Activated CD4-positive, alpha-beta memory T cell treated with anti-CD3 and anti-CD28 coated beads for 36 hours (primary cell): ENCODE measurements at regions not wholly inside any gene's neighbourhood (a gene's known extent, or its start where the extent isn't known, plus 50 kb on each side); places are given as distances from the start of the nearest gene placed in this dataset.

ENCODE experiments used
- CTCF ChIA-PET: fragments of 350-600 bp; sonication (Branson Sonifier 250); formaldehyde crosslinking; loops from one replicate; lab custom pipeline; 2021; ENCODE audit warnings: antibody characterized with exemption, inconsistent platforms; lab: Charles Lee
- POLR2A ChIA-PET: fragments of 350-600 bp; sonication (Branson Sonifier 250); formaldehyde crosslinking; loops from one replicate; lab custom pipeline; 2021; ENCODE audit warnings: antibody characterized with exemption; lab: Charles Lee
- DNase-seq: peaks from one replicate; pipeline ENCODE4 v3.0.0-alpha.2; 2020
- H3K27ac Mint-ChIP-seq: one replicate; pipeline ENCODE4 v1.8.0; 2021; ENCODE audit warnings: mixed read lengths
- H3K27me3 Mint-ChIP-seq: one replicate; pipeline ENCODE4 v1.8.0; 2021; ENCODE audit warnings: mixed read lengths
- H3K36me3 Mint-ChIP-seq: one replicate; pipeline ENCODE4 v1.8.0; 2021; ENCODE audit warnings: mixed read lengths
- H3K4me1 Mint-ChIP-seq: one replicate; pipeline ENCODE4 v1.8.0; 2021; ENCODE audit warnings: low read depth, mixed read lengths
- H3K4me3 Mint-ChIP-seq: one replicate; pipeline ENCODE4 v1.8.0; 2021; ENCODE audit warnings: mild to moderate bottlenecking, mixed read lengths
- H3K9me3 Mint-ChIP-seq: one replicate; pipeline ENCODE4 v1.8.0; 2021; ENCODE audit warnings: mixed read lengths
- intact Hi-C: fragments of 100-400 bp; cut with micrococcal nuclease; formaldehyde crosslinking; loops from one replicate; pipeline ENCODE4 v1.15.1; 2023

DNA sequence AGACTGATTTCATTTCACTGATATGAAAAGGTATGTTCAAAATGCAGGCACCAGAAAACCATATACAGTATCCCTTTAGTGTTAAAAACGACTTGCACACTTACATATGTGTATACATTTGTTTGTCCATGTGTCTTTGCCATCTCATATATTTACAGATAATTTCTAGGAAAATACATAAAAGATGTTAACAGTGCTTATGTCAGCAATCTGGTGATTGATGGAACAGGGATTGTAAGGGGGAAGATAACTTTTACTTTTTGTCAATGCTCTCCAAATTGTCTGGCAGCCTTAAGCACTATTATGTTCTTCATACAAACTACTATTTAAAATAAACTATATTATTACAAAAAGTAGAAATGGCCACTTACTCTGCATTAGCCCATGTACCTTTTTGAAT is 238.5 kb upstream of the DEFB112 start:
- Mint-ChIP-seq H3K27ac (no peak overlapping the region), H3K9me3 (peaks cover 5% of the 10 kb centered on the region), H3K27me3 (no peaks in the 10 kb centered on the region), H3K4me1 (no peaks in the 10 kb centered on the region), H3K36me3 (no peaks in the 10 kb centered on the region), H3K4me3 (no peak overlapping the region)
- CTCF ChIA-PET: no interaction called here
- intact Hi-C loops: no loop called here
- no peak for DNase-seq
- POLR2A ChIA-PET: no interaction called here

DNA sequence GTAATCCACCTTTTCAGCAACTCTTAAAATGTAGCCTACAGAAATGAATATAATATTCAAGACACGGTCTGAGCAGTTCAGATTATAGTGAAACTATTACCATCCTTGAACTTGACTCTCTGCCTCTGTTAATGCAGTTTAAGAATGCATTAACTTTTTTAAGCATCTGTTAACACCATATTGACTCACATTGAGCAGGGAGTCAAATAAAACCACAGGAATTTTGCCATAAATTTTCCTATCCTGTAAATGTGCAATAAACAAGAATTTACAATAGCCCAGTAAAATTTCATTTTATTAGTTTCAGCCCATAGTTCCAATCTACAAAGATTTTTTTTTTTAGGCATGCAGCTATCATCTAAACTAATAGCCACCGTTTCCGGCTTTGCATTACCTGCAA is 239.2 kb upstream of the DEFB112 start:
- Mint-ChIP-seq H3K36me3 (no peaks in the 10 kb centered on the region), H3K9me3 (peaks cover 5% of the 10 kb centered on the region), H3K4me3 (no peak overlapping the region), H3K27ac (no peak overlapping the region), H3K4me1 (no peaks in the 10 kb centered on the region), H3K27me3 (no peaks in the 10 kb centered on the region)
- intact Hi-C loops: no loop called here
- no peak for DNase-seq
- POLR2A ChIA-PET: no interaction called here
- CTCF ChIA-PET: no interaction called here

DNA sequence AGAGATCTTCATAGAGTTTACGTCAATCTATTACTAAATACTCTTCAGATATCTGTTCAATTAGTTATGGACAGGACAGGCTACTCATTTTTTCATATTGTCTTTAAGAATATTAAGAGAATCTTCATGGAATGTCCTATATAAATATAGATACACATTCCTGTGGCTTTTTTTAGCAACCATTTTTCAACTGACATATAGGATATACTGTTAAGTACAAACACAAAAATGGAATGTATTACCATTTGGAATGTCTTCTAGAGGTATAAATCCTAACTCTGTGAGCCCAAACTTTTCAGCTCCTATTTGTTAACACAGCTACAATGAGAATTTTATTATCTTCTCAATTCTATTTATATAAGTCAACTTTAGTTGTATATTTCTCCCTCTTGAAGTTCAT is 239.6 kb upstream of the DEFB112 start:
- H3K4me3 Mint-ChIP-seq: no peak overlapping the region
- intact Hi-C loops: no loop called here
- no peaks in the 10 kb centered on the region for H3K4me1 Mint-ChIP-seq
- POLR2A ChIA-PET: no interaction called here
- no peaks in the 10 kb centered on the region for H3K27me3 Mint-ChIP-seq
- H3K9me3 Mint-ChIP-seq: peaks cover 5% of the 10 kb centered on the region
- no peak for DNase-seq
- no peaks in the 10 kb centered on the region for H3K36me3 Mint-ChIP-seq
- no peak overlapping the region for H3K27ac Mint-ChIP-seq
- CTCF ChIA-PET: no interaction called here

DNA sequence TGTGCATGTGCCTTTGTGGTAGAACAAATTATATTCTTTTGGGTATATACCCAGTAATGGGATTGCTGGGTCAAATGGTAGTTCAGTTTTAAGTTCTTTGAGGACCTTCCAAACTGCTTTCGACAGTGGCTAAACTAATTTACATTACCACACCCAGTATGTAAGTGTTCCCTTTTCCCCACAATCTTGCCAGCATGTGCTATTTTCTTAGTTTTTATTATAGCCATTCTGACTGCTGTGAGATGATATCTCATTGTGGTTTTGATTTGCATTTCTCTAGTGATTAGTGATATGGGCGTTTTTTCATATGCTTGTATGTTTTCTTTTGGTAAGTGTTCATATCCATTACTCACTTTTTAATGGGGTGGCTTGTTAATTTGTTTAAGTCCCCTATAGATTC is 251.6 kb upstream of the DEFB112 start:
- intact Hi-C loops: no loop called here
- H3K36me3 Mint-ChIP-seq: no peaks in the 10 kb centered on the region
- H3K27ac Mint-ChIP-seq: no peak overlapping the region
- no peaks in the 10 kb centered on the region for H3K4me1 Mint-ChIP-seq
- H3K9me3 Mint-ChIP-seq: peaks cover 7% of the 10 kb centered on the region
- DNase-seq: no peak
- no peak overlapping the region for H3K4me3 Mint-ChIP-seq
- H3K27me3 Mint-ChIP-seq: no peaks in the 10 kb centered on the region
- CTCF ChIA-PET: no interaction called here
- POLR2A ChIA-PET: no interaction called here

DNA sequence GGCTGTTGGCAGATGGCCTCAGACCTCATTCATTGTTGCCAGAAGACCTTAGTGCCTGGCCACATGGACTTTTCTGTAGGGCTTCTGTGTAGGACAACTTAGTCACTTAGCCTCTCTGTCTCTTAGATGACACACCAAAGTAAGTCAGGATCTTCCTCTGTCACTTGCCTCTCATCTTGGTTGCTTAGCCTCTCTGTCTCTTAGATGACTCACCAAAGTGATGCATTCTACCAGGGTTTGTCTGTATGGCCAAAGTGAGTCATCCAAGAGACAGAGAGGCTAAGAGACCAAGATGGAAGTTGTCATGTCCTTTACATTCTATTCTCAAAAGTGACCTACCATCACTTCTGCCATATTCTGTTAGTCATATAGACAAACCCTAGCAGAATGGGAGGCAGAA is 255.9 kb upstream of the DEFB112 start:
- H3K4me3 Mint-ChIP-seq: no peak overlapping the region
- ChIA-PET POLR2A (no interaction called here), CTCF (no interaction called here)
- H3K27ac Mint-ChIP-seq: no peak overlapping the region
- no peaks in the 10 kb centered on the region for H3K4me1 Mint-ChIP-seq
- no peaks in the 10 kb centered on the region for H3K27me3 Mint-ChIP-seq
- H3K9me3 Mint-ChIP-seq: peaks cover 7% of the 10 kb centered on the region
- H3K36me3 Mint-ChIP-seq: no peaks in the 10 kb centered on the region
- intact Hi-C loops: no loop called here
- DNase-seq: no peak

DNA sequence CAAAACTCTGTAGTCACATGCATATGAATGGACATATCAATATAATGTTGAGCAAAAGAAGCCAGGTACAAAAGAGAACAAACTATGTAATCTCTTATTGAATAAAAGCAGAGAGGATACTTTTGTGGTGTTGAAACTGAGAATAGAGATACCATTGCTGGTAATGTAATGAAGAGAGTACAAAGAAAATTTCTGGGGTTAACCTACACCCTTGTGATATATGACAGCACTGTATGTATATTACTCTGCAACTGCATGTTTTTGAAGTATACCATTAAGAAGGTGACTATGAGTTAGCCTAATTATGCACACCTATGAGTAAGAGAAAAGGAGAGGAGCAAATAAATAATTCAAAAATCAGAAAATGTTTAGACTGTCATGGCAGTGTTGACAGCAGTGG is 268.8 kb upstream of the DEFB112 start:
- intact Hi-C loops: no loop called here
- no peaks in the 10 kb centered on the region for H3K27me3 Mint-ChIP-seq
- no peak for DNase-seq
- CTCF ChIA-PET: no interaction called here
- H3K36me3 Mint-ChIP-seq: no peaks in the 10 kb centered on the region
- H3K4me3 Mint-ChIP-seq: no peak overlapping the region
- no peaks in the 10 kb centered on the region for H3K4me1 Mint-ChIP-seq
- POLR2A ChIA-PET: no interaction called here
- peaks cover 7% of the 10 kb centered on the region for H3K9me3 Mint-ChIP-seq
- H3K27ac Mint-ChIP-seq: no peak overlapping the region

DNA sequence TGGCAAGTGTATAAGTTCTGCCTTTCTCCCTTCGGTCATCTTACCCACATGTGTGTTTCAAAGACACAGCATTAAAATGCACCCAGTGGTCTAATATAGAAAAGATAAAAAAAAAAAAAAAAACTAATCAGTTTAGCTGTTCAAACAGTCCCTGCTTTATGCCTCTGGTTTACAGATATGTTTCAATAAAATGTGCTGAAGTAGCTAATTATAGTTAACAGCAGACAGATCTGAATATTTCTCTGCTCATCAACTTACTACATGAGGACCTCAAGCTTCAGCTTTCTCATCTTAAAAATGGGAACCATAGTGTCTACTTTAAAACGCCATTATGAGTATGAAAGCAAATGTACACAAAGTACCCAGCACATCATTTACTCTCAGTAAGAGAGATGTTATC is 280.6 kb upstream of the DEFB112 start:
- Mint-ChIP-seq H3K27ac (no peak overlapping the region), H3K27me3 (no peaks in the 10 kb centered on the region), H3K36me3 (no peaks in the 10 kb centered on the region), H3K9me3 (peaks cover 22% of the 10 kb centered on the region), H3K4me3 (no peak overlapping the region), H3K4me1 (no peaks in the 10 kb centered on the region)
- intact Hi-C loops: no loop called here
- DNase-seq: no peak
- POLR2A ChIA-PET: no interaction called here
- CTCF ChIA-PET: no interaction called here

DNA sequence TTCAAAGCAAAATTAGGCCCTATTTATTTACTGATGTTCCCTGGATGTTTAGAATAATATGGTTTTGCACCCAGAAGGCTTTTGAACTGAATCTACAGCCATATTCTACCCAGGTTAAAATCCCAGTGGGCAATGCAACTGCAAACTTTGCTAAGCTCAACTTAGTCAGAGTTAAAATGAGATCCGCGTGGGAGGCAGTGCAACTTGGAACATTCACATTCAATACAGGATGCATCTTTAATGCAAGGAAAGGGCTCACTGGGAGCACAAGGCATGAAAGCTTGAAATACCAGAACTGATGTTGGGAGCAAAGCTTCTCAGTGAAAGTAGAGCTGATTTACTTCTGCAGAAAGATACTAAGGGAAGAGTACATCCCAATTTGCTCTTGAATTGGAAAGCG is 281.2 kb upstream of the DEFB112 start:
- no peak overlapping the region for H3K27ac Mint-ChIP-seq
- intact Hi-C loops: no loop called here
- H3K4me1 Mint-ChIP-seq: no peaks in the 10 kb centered on the region
- POLR2A ChIA-PET: no interaction called here
- H3K4me3 Mint-ChIP-seq: no peak overlapping the region
- no peaks in the 10 kb centered on the region for H3K36me3 Mint-ChIP-seq
- CTCF ChIA-PET: no interaction called here
- no peaks in the 10 kb centered on the region for H3K27me3 Mint-ChIP-seq
- no peak for DNase-seq
- peaks cover 18% of the 10 kb centered on the region for H3K9me3 Mint-ChIP-seq

DNA sequence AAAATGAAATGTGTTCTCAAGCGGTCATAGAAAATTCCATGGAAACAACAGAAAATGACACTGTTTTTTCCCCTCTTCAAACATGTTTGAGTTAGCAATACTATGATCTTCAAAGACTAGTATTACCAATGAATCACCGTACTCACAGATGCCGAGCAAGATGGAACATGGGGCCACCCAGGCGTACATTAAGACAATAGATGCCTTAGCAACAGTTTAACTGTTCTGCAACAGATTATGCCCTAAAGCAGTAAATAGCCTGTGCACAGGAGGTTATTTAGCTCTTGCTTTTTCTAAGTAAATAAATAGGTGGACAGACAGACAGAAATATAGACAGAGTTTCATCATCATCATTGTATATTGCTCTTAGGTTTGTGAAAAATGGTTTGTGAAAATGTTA is 284.0 kb upstream of the DEFB112 start:
- no peaks in the 10 kb centered on the region for H3K36me3 Mint-ChIP-seq
- H3K27ac Mint-ChIP-seq: no peak overlapping the region
- H3K27me3 Mint-ChIP-seq: no peaks in the 10 kb centered on the region
- H3K4me1 Mint-ChIP-seq: no peaks in the 10 kb centered on the region
- CTCF ChIA-PET: no interaction called here
- DNase-seq: no peak
- peaks cover 14% of the 10 kb centered on the region for H3K9me3 Mint-ChIP-seq
- intact Hi-C loops: no loop called here
- POLR2A ChIA-PET: no interaction called here
- H3K4me3 Mint-ChIP-seq: no peak overlapping the region

DNA sequence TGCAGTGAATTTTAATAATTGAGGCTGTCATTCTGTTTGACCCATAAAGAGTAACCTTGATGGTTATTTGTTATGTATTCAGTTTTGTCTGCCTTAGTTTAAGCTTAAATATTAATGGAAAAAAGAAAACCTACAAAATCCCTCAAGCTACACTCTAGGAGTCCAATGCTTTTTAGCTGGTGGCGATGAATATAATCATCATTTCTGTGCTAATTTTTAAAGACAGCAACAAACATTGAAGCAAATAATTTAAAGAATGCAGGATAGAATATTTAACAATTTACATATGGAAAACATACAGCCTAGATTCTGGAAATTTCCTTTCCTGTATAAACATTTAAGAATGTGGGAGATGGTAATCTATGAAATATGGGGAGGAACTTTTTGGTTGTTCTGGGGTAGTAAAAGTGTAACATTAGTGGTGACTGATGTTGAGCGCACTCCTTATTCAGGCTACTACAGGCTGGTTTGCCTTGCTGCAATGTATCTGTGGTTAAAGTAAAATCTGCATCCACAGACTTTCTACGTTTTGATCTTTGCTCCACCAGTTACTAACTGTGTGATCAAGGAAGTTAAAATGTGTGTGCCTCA is 287.9 kb upstream of the DEFB112 start:
- intact Hi-C loops: no loop called here
- ChIA-PET CTCF (no interaction called here), POLR2A (no interaction called here)
- H3K4me1 Mint-ChIP-seq: no peaks in the 10 kb centered on the region
- H3K9me3 Mint-ChIP-seq: peaks cover 9% of the 10 kb centered on the region
- H3K36me3 Mint-ChIP-seq: no peaks in the 10 kb centered on the region
- H3K27me3 Mint-ChIP-seq: no peaks in the 10 kb centered on the region
- no peak overlapping the region for H3K4me3 Mint-ChIP-seq
- DNase-seq: no peak
- no peak overlapping the region for H3K27ac Mint-ChIP-seq

DNA sequence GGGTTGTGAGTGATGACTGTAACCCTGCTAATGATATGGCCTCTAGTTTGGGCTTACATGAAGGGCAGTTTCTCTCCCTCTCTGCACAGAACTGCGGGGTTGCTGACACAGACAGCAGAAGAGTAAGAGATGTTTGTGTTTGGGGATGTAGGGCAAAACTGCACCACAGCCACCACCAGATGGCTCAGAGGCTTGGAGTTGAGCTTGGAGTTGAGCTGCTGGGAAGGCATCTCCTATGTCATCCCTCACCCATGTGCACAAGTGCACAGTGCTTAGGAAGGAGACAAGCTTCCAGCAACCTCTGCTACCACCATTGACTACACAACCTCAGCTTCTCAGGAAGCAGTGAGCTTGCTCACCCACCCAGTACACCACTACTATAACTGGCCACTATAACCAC is 303.9 kb upstream of the DEFB112 start:
- H3K27ac Mint-ChIP-seq: no peak overlapping the region
- no peaks in the 10 kb centered on the region for H3K27me3 Mint-ChIP-seq
- ChIA-PET CTCF (no interaction called here), POLR2A (no interaction called here)
- no peak overlapping the region for H3K4me3 Mint-ChIP-seq
- peaks cover 26% of the 10 kb centered on the region for H3K9me3 Mint-ChIP-seq
- intact Hi-C loops: no loop called here
- no peaks in the 10 kb centered on the region for H3K4me1 Mint-ChIP-seq
- no peak for DNase-seq
- H3K36me3 Mint-ChIP-seq: no peaks in the 10 kb centered on the region

DNA sequence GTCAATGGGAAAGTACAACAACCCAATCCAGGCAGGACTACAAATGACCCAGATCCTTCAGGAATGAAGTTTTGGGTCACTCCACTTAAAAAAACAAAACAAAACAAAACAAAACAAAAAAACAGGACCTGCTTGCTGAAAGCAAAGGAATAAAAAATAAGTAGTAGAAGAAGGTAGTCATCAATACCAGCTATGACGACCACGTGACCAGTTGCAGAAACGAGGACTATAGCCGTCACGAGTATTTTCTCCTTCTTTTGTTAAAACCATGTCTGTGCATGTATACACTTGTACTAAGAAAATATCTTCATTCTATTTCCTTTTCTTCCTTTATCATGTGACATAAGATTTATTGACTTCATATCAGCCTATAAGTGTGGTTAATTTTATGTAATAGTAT is 308.4 kb upstream of the DEFB112 start:
- Mint-ChIP-seq H3K4me3 (no peak overlapping the region), H3K27ac (no peak overlapping the region), H3K27me3 (no peaks in the 10 kb centered on the region), H3K9me3 (peaks cover 22% of the 10 kb centered on the region), H3K4me1 (no peaks in the 10 kb centered on the region), H3K36me3 (no peaks in the 10 kb centered on the region)
- CTCF ChIA-PET: no interaction called here
- POLR2A ChIA-PET: no interaction called here
- intact Hi-C loops: no loop called here
- DNase-seq: no peak

DNA sequence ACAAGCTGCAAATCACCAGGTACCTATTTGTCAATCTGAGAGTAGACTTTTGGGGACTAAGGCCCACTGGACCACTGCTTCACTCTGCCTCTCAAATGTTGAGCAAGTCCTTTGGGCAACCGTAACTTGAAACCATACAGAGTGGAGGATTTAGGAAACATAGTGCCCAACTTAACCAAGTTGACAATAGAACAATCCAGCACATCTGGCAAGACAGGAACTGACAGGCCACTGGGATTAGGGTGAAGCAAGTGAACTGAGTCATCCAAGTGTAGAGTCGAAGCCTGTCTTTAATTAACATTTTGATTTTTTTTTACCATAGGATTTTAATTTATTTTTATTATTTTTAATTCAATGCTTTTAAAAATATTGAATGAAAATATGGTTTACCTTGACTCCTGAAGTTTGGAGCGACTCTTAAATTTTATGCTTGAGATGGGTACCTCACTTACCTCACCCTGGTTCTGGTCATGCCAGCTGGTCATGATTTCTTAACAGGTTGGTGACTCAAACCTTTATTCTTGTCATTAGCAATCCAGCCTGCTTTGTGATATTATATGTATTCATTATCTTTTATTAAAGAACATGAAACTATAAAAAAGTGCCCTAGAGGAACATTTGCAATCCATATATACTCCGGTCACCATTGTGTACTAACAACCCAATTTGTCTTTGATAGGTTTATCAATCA is 312.1 kb upstream of the DEFB112 start:
- H3K27me3 Mint-ChIP-seq: no peaks in the 10 kb centered on the region
- H3K4me3 Mint-ChIP-seq: no peak overlapping the region
- DNase-seq: no peak
- peaks cover 9% of the 10 kb centered on the region for H3K9me3 Mint-ChIP-seq
- intact Hi-C loops: no loop called here
- no peaks in the 10 kb centered on the region for H3K36me3 Mint-ChIP-seq
- ChIA-PET CTCF (no interaction called here), POLR2A (no interaction called here)
- H3K27ac Mint-ChIP-seq: no peak overlapping the region
- H3K4me1 Mint-ChIP-seq: no peaks in the 10 kb centered on the region
